SK-N-MC (cell line): ENCODE measurements at regions not wholly inside any gene's neighbourhood (a gene's known extent, or its start where the extent isn't known, plus 50 kb on each side); places are given as distances from the start of the nearest gene placed in this dataset.

Experiments used
- EZH2 ChIP-seq: fragments of 200-600 bp; sonication (generic); IDR thresholded peaks from one replicate; pipeline ENCODE4 v1.6.1; 2017; ENCODE audit warnings: antibody characterized with exemption
- FOXP2 ChIP-seq: optimal IDR thresholded peaks from 2 replicates; pipeline ENCODE3; 2011; ENCODE audit warnings: mild to moderate bottlenecking, moderate library complexity; ENCODE audit not compliant: insufficient read depth; ENCODE audit errors: extremely low read length, control extremely low read depth
- POLR2AphosphoS5 ChIP-seq: IDR thresholded peaks from 2 replicates; pipeline ENCODE4 v1.6.1; 2012; ENCODE audit warnings: mild to moderate bottlenecking, low read depth, low read length, borderline replicate concordance

DNA sequence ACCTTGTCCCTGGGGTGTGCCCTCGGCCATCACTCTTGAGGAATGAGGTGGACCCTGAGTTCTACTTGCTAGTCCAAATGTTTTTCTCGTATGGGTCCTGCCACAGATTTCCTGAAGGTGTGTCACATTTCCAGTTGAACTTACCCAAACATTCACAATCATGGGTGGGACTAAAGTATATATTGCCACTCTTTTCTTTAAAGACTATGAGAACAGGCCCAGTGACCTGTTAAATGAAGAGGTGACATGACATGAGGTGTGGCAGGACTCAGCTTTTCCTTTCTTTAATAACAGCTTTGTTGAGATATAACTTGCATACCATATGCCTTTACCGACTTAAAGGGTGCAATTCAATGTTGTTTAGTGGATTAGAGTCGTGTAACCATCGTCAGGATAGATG, 177.2 kb upstream of the EXOC2 start:
- TF ChIP-seq EZH2 (no peak), POLR2AphosphoS5 (no peak), FOXP2 (no peak)
